Renal cortical epithelial cell (primary cell): ENCODE measurements at regions not wholly inside any gene's neighbourhood (a gene's known extent, or its start where the extent isn't known, plus 50 kb on each side); places are given as distances from the start of the nearest gene placed in this dataset.
"Not testable (repeated sequence)": the region's sequence is repeated elsewhere in the genome, so short reads cannot be mapped to it uniquely, and the experiment has no call there.

Experiments
- DNase-seq: peaks from one replicate; pipeline ENCODE4 v3.0.0-alpha.2; 2011; ENCODE audit warnings: low read depth

DNA sequence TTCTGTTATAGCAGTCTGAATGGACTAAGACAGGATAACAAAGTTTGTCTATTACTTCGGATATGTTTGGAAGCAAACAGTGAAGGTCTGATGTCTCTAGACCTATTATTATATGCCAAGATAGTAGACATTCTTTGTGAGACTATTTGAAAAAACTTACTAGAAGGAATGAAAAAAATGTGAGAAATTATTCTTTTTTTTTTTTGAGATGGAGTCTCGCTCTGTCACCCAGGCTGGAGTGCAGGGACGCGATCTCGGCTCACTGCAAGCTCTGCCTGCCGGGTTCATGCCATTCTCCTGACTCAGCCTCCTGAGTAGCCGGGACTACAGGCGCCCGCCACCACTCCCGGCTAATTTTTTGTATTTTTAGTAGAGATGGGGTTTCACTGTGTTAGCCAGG, 690.7 kb upstream of the SLC35B3 start:
- DNase-seq, result not testable (repeated sequence)

- DNase-seq, result no peak
These were observed 686.2 kb upstream of the SLC35B3 start for GRCh38 chr6:9121549-9121948.

DNA sequence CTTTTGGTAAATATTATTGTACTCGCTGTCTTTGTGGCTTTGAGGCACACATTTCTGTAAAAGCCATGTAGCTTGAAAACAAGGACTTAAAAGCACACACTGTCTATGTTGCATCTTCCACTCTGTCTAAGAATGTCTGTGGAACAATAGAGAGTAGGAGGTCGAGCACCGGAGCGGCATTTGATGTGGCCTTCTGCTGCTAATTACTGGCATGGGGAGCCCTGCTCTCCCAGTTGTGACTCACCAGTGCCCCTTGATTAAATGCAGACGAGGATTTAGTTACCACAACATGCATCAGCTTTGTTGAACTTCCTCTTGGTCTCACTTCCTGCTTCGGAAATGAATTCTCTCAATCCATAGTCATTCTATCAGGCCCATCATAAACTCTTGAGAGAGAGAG, 680.7 kb upstream of the SLC35B3 start:
- DNase-seq, result peak; percentile 3

DNA sequence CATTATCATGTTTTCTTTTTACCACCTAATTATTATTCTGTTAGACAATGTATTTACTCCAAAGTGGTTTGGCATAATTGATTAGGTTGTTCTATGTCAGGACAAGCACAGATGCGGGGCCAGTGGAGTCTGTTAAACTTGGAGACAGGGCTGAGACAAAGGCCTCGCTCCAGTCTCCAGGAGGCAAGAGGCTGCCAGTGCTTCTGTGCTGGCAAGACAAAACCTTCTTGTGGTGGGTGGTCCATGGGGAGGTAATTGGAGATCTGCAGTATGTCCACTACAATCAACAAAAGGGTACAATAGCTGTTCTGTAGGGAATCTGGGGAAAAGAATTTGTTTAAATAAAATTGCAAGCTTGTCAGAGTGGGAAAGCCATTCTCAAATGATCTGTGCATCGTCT, 677.2 kb upstream of the SLC35B3 start:
- no peak for DNase-seq

- no peak for DNase-seq
These were observed 668.7 kb upstream of the SLC35B3 start for GRCh38 chr6:9103876-9104521.

GRCh38 chr6:9101920-9102319, 666.6 kb upstream of the SLC35B3 start:
- DNase-seq, result no peak

GRCh38 chr6:9100869-9101580, 665.7 kb upstream of the SLC35B3 start:
- DNase-seq, result no peak

DNA sequence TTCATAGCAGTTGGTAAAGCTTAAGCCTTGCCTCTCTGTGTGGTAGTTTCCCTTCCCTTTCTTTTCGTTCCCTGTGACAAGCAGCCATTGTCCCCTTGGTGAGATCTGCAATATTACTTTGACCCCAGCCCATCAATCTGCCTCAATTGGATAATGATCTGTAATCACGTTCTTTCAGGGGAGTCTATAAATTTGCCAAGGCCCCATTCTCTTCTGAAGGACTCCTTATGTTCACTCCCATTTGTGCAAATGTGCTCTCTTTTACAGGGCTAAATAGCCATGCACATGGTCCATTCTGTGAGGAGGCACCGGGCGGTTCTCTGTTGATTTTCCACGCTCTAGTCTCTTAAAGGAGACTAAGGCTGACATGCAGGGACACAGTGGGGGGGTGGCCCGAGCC, 660.4 kb upstream of the SLC35B3 start:
- DNase-seq, result no peak

- DNase-seq, result no peak
These were observed 659.8 kb upstream of the SLC35B3 start for GRCh38 chr6:9095137-9095536.

GRCh38 chr6:9089724-9090123, 654.4 kb upstream of the SLC35B3 start:
- DNase-seq, result no peak

- no peak for DNase-seq
These were observed 652.1 kb upstream of the SLC35B3 start for GRCh38 chr6:9087470-9087869.

DNA sequence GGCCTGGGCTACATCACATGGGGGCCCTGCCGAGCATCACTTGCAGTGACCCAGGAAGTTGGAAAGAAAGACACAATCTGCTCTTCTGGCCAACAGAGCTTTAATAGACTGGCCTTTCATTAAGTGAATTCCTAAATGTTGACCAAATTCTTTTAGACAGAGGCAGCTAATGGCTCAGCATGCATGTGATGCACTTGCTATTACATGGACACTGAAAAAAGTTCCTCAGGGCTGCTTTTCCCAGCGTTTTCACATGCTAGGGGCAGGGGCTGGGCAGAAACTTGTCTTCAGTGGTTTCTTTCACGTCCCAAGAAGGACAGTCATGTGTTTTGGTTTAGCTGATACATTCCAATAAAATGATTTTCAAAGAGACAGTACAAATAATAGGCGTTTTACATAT, 651.0 kb upstream of the SLC35B3 start:
- no peak for DNase-seq

DNA sequence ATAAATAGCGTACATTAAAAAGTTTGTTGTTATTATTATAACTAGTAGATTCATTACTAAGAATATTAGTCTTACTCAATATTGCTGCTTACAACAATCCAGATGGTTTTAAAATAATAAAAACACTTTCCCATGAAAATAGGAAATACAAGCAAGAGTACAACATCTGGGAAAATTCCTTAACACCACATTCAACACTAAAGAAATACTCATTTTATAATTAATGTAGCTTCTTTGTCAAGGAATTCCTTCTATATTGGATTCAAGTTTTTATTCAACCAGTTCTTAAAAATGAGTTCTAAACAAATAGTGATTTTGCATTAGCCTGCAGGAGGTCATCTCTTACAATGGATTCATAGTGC, 650.3 kb upstream of the SLC35B3 start:
- no peak for DNase-seq

- DNase-seq, result no peak
These were observed 649.8 kb upstream of the SLC35B3 start for GRCh38 chr6:9085054-9085708.

- no peak for DNase-seq
These were observed 647.8 kb upstream of the SLC35B3 start for GRCh38 chr6:9083108-9083507.

- DNase-seq, result no peak
These were observed 631.4 kb upstream of the SLC35B3 start for GRCh38 chr6:9066726-9067125.

DNA sequence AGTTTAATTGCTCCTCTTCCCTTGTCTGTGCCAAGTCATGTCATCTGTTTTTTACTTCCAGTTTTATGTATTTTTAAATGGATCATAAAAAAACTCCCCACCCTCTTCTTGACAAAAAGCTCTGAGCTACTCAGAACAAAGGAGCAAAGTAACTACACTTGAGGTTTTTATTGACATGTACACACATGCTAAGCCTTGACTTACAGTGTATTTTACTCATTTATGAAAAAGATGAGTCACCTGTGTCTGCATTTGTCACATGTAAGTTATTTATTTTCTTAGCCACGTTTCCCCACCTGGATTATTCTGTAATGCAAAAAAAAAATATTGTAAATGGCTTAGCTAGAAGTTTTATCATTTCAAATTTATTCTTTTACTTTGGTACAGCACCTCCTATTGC, 628.8 kb upstream of the SLC35B3 start:
- DNase-seq, result peak; percentile 1

GRCh38 chr6:9062596-9062995, 627.3 kb upstream of the SLC35B3 start:
- no peak for DNase-seq

GRCh38 chr6:9057937-9058336, 622.6 kb upstream of the SLC35B3 start:
- no peak for DNase-seq

- DNase-seq, result no peak
These were observed 621.2 kb upstream of the SLC35B3 start for GRCh38 chr6:9056556-9056955.

DNA sequence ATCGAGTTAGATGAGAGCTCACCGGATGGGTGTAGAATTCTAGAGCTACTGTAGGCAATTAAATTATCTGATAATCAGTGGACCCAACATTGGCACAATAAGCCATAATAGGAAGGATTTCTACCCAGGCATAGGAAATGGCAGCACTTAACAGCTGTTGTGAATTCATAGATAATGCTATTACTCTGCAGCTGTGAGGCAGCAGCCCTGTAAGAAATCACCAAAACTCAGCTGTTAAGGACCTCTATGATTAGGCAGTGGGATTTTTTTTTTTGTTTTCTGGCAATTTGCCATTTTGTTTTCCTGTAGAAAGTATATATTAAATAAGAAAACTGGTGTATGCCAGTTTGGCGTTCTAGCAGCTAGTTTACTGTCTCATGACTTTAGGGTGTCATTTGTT, 609.1 kb upstream of the SLC35B3 start:
- DNase-seq, result no peak

- DNase-seq, result no peak
These were observed 605.4 kb upstream of the SLC35B3 start for GRCh38 chr6:9040718-9041117.

DNA sequence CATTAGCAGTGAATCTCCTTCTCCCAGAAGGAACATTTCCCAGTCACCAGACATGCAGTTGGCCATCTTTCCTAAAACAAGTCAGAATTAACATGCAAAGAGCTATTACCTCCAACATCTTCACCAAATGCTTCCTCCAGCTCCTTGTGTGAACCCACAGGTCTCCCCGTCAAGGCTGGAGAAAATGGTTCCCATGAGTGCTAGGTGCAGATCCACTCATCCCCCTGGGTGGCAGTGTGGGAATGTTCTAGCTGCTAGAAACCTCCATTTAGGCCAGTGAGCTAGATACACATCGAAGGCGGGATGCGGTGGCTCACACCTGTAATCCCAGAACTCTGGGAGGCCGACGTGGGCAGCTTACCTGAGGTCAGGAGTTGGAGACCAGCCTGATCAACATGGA, 603.9 kb upstream of the SLC35B3 start:
- no peak for DNase-seq
